Naive thymus-derived CD4-positive, alpha-beta T cell (primary cell): ENCODE measurements at regions not wholly inside any gene's neighbourhood (a gene's known extent, or its start where the extent isn't known, plus 50 kb on each side); places are given as distances from the start of the nearest gene placed in this dataset.
A peak's percentile ranks its signal among the peaks of the same experiment; 100 is the strongest.

Experiments used
- ATAC-seq: fragments of 150-1000 bp; cut with Tn5 transposase; 2 replicates; pipeline ENCODE4 v1.10.0; 2021; ENCODE audit warnings: mild to moderate bottlenecking, moderate library complexity
- CTCF ChIA-PET: fragments of 350-600 bp; sonication (Branson Sonifier 250); formaldehyde crosslinking; loops from one replicate; lab custom pipeline; 2021; ENCODE audit warnings: antibody characterized with exemption; lab: Charles Lee
- POLR2A ChIA-PET: fragments of 350-600 bp; sonication (Branson Sonifier 250); formaldehyde crosslinking; loops from one replicate; lab custom pipeline; 2021; ENCODE audit warnings: antibody characterized with exemption, inconsistent platforms; lab: Charles Lee
- DNase-seq, 9 donors: peaks; one replicate each; pipeline versions ENCODE4 v3.0.0 to v3.0.0-alpha.2; 2020 to 2022; ENCODE audit warnings: mixed read lengths in 1 of 9
- H3K27ac ChIP-seq: one replicate; pipeline ENCODE4 v1.7.0; 2013; ENCODE audit warnings: mild to moderate bottlenecking, low read depth, low read length, moderate library complexity
- H3K27me3 ChIP-seq, 2 donors: one replicate each; pipeline ENCODE4 v1.7.0; 2013; ENCODE audit warnings: low read length in 2 of 2, mild to moderate bottlenecking in 2 of 2, moderate library complexity in 2 of 2; ENCODE audit not compliant: control insufficient read depth in 2 of 2, insufficient read depth in 2 of 2
- H3K36me3 ChIP-seq, 3 experiments: 1 replicate in 2 of 3; 2 replicates in 1 of 3; pipeline ENCODE4 v1.7.0; 2013; ENCODE audit warnings: low read length in 3 of 3, mild to moderate bottlenecking in 3 of 3, moderate library complexity in 1 of 3; ENCODE audit not compliant: insufficient read depth in 3 of 3, control insufficient read depth in 2 of 3
- H3K4me1 ChIP-seq, 2 donors: one replicate each; pipeline ENCODE4 v1.7.0; 2013; ENCODE audit warnings: low read length in 2 of 2, mild to moderate bottlenecking in 2 of 2, moderate library complexity in 1 of 2; ENCODE audit not compliant: control insufficient read depth in 2 of 2, insufficient read depth in 2 of 2
- H3K4me3 ChIP-seq: 2 replicates; pipeline ENCODE4 v1.7.0; 2013; ENCODE audit warnings: mild to moderate bottlenecking, low read length
- H3K9me3 ChIP-seq, 3 experiments: 1 replicate in 2 of 3; 2 replicates in 1 of 3; pipeline ENCODE4 v1.7.0; 2013; ENCODE audit warnings: low read length in 3 of 3; ENCODE audit not compliant: control insufficient read depth in 2 of 3
- H3K27ac Mint-ChIP-seq, 9 donors: one replicate each; pipeline ENCODE4 v1.8.0; 2020 to 2022; ENCODE audit warnings: mixed read lengths in 9 of 9, mild to moderate bottlenecking in 8 of 9, moderate library complexity in 5 of 9, inconsistent platforms in 2 of 9
- H3K27me3 Mint-ChIP-seq, 5 donors: one replicate each; pipeline ENCODE4 v1.8.0; 2021 to 2022; ENCODE audit warnings: mixed read lengths in 5 of 5, mild to moderate bottlenecking in 1 of 5
- H3K36me3 Mint-ChIP-seq, 5 donors: one replicate each; pipeline ENCODE4 v1.8.0; 2020 to 2022; ENCODE audit warnings: mixed read lengths in 5 of 5, mild to moderate bottlenecking in 3 of 5, inconsistent platforms in 1 of 5
- H3K4me1 Mint-ChIP-seq, 7 donors: one replicate each; pipeline ENCODE4 v1.8.0; 2020 to 2022; ENCODE audit warnings: mixed read lengths in 7 of 7, mild to moderate bottlenecking in 3 of 7, inconsistent platforms in 1 of 7
- H3K4me3 Mint-ChIP-seq, 10 donors: one replicate each; pipeline ENCODE4 v1.8.0; 2020 to 2022; ENCODE audit warnings: mild to moderate bottlenecking in 10 of 10, mixed read lengths in 10 of 10, moderate library complexity in 6 of 10, inconsistent platforms in 2 of 10
- H3K9me3 Mint-ChIP-seq, 11 donors: one replicate each; pipeline ENCODE4 v1.8.0; 2020 to 2022; ENCODE audit warnings: mixed read lengths in 11 of 11, mild to moderate bottlenecking in 4 of 11, inconsistent platforms in 1 of 11, moderate library complexity in 1 of 11
- intact Hi-C, 2 donors: fragments of 100-400 bp; cut with micrococcal nuclease; formaldehyde crosslinking; loops; one replicate each; pipeline ENCODE4 v1.15.1; 2023

- intact Hi-C loops, result no loop called here
- Mint-ChIP-seq H3K27ac (no peak overlapping the region), H3K36me3 (peaks cover 0 to 5% (median 0%) of the 10 kb centered on the region in 5 donors), H3K4me1 (peaks cover 0 to 2% (median 0%) of the 10 kb centered on the region in 7 donors), H3K27me3 (peaks cover 0 to 10% (median 3%) of the 10 kb centered on the region in 5 donors), H3K9me3 (peaks cover 2 to 39% (median 11%) of the 10 kb centered on the region in 11 donors), H3K4me3 (no peak overlapping the region)
- ATAC-seq (no peak), DNase-seq (no peak)
- H3K4me3 ChIP-seq, result no peak overlapping the region
- no peaks in the 10 kb centered on the region for H3K4me1 ChIP-seq
- no peaks in the 10 kb centered on the region for H3K36me3 ChIP-seq
- no peaks in the 10 kb centered on the region for H3K27me3 ChIP-seq
- H3K27ac ChIP-seq, result no peak overlapping the region
- ChIA-PET POLR2A (no interaction called here), CTCF (no interaction called here)
- no peaks in the 10 kb centered on the region for H3K9me3 ChIP-seq
Observed at GRCh38 chr15:95957861-95958260, 372.6 kb upstream of the NR2F2 start.

- no peaks in the 10 kb centered on the region for H3K36me3 ChIP-seq
- CTCF ChIA-PET, result no interaction called here
- H3K27me3 Mint-ChIP-seq, result peaks cover 0 to 10% (median 3%) of the 10 kb centered on the region in 5 donors
- ATAC-seq (no peak), DNase-seq (no peak)
- no peak overlapping the region for H3K4me3 Mint-ChIP-seq
- H3K4me1 Mint-ChIP-seq, result no peaks in the 10 kb centered on the region
- no peak overlapping the region for H3K4me3 ChIP-seq
- H3K36me3 Mint-ChIP-seq, result peaks cover 0 to 5% (median 0%) of the 10 kb centered on the region in 5 donors
- no peaks in the 10 kb centered on the region for H3K9me3 ChIP-seq
- POLR2A ChIA-PET, result no interaction called here
- H3K27me3 ChIP-seq, result no peaks in the 10 kb centered on the region
- no peak overlapping the region for H3K27ac Mint-ChIP-seq
- H3K27ac ChIP-seq, result no peak overlapping the region
- H3K9me3 Mint-ChIP-seq, result peaks cover 2 to 40% (median 10%) of the 10 kb centered on the region in 11 donors
- H3K4me1 ChIP-seq, result no peaks in the 10 kb centered on the region
- intact Hi-C loops, result no loop called here
Observed at GRCh38 chr15:95958382-95958781, 372.1 kb upstream of the NR2F2 start.

- no peak overlapping the region for H3K4me3 Mint-ChIP-seq
- no peaks in the 10 kb centered on the region for H3K36me3 ChIP-seq
- peaks cover 0 to 19% (median 10%) of the 10 kb centered on the region in 5 donors for H3K27me3 Mint-ChIP-seq
- H3K36me3 Mint-ChIP-seq, result no peaks in the 10 kb centered on the region
- H3K27me3 ChIP-seq, result no peaks in the 10 kb centered on the region
- H3K4me1 ChIP-seq, result no peaks in the 10 kb centered on the region
- H3K27ac ChIP-seq, result no peak overlapping the region
- intact Hi-C loops, result no loop called here
- ATAC-seq, result no peak
- CTCF ChIA-PET, result no interaction called here
- no peak for DNase-seq
- H3K27ac Mint-ChIP-seq, result no peak overlapping the region
- no peak overlapping the region for H3K4me3 ChIP-seq
- H3K4me1 Mint-ChIP-seq, result no peaks in the 10 kb centered on the region
- no peaks in the 10 kb centered on the region for H3K9me3 ChIP-seq
- POLR2A ChIA-PET, result no interaction called here
- peaks cover 0 to 5% (median 0%) of the 10 kb centered on the region in 11 donors for H3K9me3 Mint-ChIP-seq
Observed at GRCh38 chr15:95968856-95969255, 361.6 kb upstream of the NR2F2 start.

GRCh38 chr15:95970326-95970725, 360.2 kb upstream of the NR2F2 start:
- no peak for ATAC-seq
- DNase-seq, result no peak
- intact Hi-C loops, result no loop called here
- H3K4me3 Mint-ChIP-seq, result no peak overlapping the region
- peaks cover 5 to 20% (median 10%) of the 10 kb centered on the region in 5 donors for H3K27me3 Mint-ChIP-seq
- Histone ChIP-seq H3K36me3 (no peaks in the 10 kb centered on the region), H3K9me3 (no peaks in the 10 kb centered on the region), H3K4me1 (no peaks in the 10 kb centered on the region), H3K4me3 (no peak overlapping the region), H3K27me3 (no peaks in the 10 kb centered on the region), H3K27ac (no peak overlapping the region)
- peaks cover 0 to 5% (median 0%) of the 10 kb centered on the region in 11 donors for H3K9me3 Mint-ChIP-seq
- POLR2A ChIA-PET, result no interaction called here
- no peaks in the 10 kb centered on the region for H3K4me1 Mint-ChIP-seq
- H3K27ac Mint-ChIP-seq, result no peak overlapping the region
- CTCF ChIA-PET, result interaction anchor here (0.6 kb wide), 1 partner anchor 48 kb away, joined by 4 read pairs; no protein-coding TSS in a partner anchor
- H3K36me3 Mint-ChIP-seq, result peaks cover 0 to under 1% (median 0%) of the 10 kb centered on the region in 5 donors

- Mint-ChIP-seq H3K4me1 (no peaks in the 10 kb centered on the region), H3K27me3 (peaks cover 5 to 30% (median 9%) of the 10 kb centered on the region in 5 donors), H3K36me3 (peaks cover 0 to 5% (median 0%) of the 10 kb centered on the region in 5 donors), H3K27ac (no peak overlapping the region), H3K9me3 (peaks cover 0 to 5% (median 0%) of the 10 kb centered on the region in 11 donors), H3K4me3 (no peak overlapping the region)
- CTCF ChIA-PET, result no interaction called here
- no peaks in the 10 kb centered on the region for H3K27me3 ChIP-seq
- no peaks in the 10 kb centered on the region for H3K9me3 ChIP-seq
- no peaks in the 10 kb centered on the region for H3K4me1 ChIP-seq
- H3K4me3 ChIP-seq, result no peak overlapping the region
- intact Hi-C loops, result no loop called here
- DNase-seq (no peak), ATAC-seq (no peak)
- H3K36me3 ChIP-seq, result no peaks in the 10 kb centered on the region
- no peak overlapping the region for H3K27ac ChIP-seq
- POLR2A ChIA-PET, result no interaction called here
Observed at GRCh38 chr15:95972041-95972553, 358.4 kb upstream of the NR2F2 start.

- Mint-ChIP-seq H3K4me1 (no peaks in the 10 kb centered on the region), H3K36me3 (peaks cover 0 to 5% (median 0%) of the 10 kb centered on the region in 5 donors), H3K4me3 (no peak overlapping the region), H3K9me3 (peaks cover 0 to 5% (median 0%) of the 10 kb centered on the region in 11 donors), H3K27ac (no peak overlapping the region), H3K27me3 (peaks cover 5 to 30% (median 5%) of the 10 kb centered on the region in 5 donors)
- ATAC-seq (no peak), DNase-seq (no peak)
- ChIA-PET POLR2A (no interaction called here), CTCF (no interaction called here)
- H3K4me1 ChIP-seq, result no peaks in the 10 kb centered on the region
- H3K27me3 ChIP-seq, result no peaks in the 10 kb centered on the region
- intact Hi-C loops, result no loop called here
- no peak overlapping the region for H3K4me3 ChIP-seq
- H3K9me3 ChIP-seq, result no peaks in the 10 kb centered on the region
- H3K36me3 ChIP-seq, result no peaks in the 10 kb centered on the region
- no peak overlapping the region for H3K27ac ChIP-seq
Observed at GRCh38 chr15:95972812-95973211, 357.7 kb upstream of the NR2F2 start.

- H3K36me3 Mint-ChIP-seq, result peaks cover 0 to 5% (median 0%) of the 10 kb centered on the region in 5 donors
- H3K27me3 ChIP-seq, result no peaks in the 10 kb centered on the region
- ChIA-PET CTCF (no interaction called here), POLR2A (no interaction called here)
- H3K4me1 Mint-ChIP-seq, result no peaks in the 10 kb centered on the region
- H3K9me3 ChIP-seq, result no peaks in the 10 kb centered on the region
- H3K4me3 Mint-ChIP-seq, result no peak overlapping the region
- H3K36me3 ChIP-seq, result no peaks in the 10 kb centered on the region
- peaks cover 5 to 30% (median 5%) of the 10 kb centered on the region in 5 donors for H3K27me3 Mint-ChIP-seq
- intact Hi-C loops, result no loop called here
- H3K4me1 ChIP-seq, result no peaks in the 10 kb centered on the region
- ATAC-seq (no peak), DNase-seq (no peak)
- H3K27ac Mint-ChIP-seq, result peak overlapping the region in 1 of 9 donors; percentile 27
- H3K9me3 Mint-ChIP-seq, result peaks cover 0 to 5% (median 0%) of the 10 kb centered on the region in 11 donors
- H3K27ac ChIP-seq, result no peak overlapping the region
- H3K4me3 ChIP-seq, result no peak overlapping the region
Observed at GRCh38 chr15:95973566-95974256, 356.8 kb upstream of the NR2F2 start.
